Stimulated activated naive CD4-positive, alpha-beta T cell (primary cell): ENCODE measurements at regions not wholly inside any gene's neighbourhood (a gene's known extent, or its start where the extent isn't known, plus 50 kb on each side); places are given as distances from the start of the nearest gene placed in this dataset.

ENCODE experiments used
- DNase-seq, 6 experiments: peaks; one replicate each; lab custom pipeline; 2025; lab: John Stamatoyannopoulos, UW

- DNase-seq = no peak
Measured at GRCh38 chr10:107915215-107915610, 750.7 kb upstream of the SORCS1 start.

- no peak for DNase-seq
Measured at GRCh38 chr10:107914450-107915214, 750.1 kb upstream of the SORCS1 start.

GRCh38 chr10:107913317-107914294 is 749.1 kb upstream of the SORCS1 start:
- DNase-seq = no peak

GRCh38 chr10:107901076-107901475 is 736.6 kb upstream of the SORCS1 start:
- DNase-seq = no peak

GRCh38 chr10:107900131-107900530 is 735.6 kb upstream of the SORCS1 start:
- DNase-seq = no peak

GRCh38 chr10:107899502-107900062 is 735.1 kb upstream of the SORCS1 start:
- DNase-seq = no peak

- no peak for DNase-seq
Measured at GRCh38 chr10:107899075-107899474, 734.6 kb upstream of the SORCS1 start.

- DNase-seq = no peak
Measured at GRCh38 chr10:107898392-107898791, 733.9 kb upstream of the SORCS1 start.

GRCh38 chr10:107894516-107894915 is 730.0 kb upstream of the SORCS1 start:
- no peak for DNase-seq

GRCh38 chr10:107889105-107889504 is 724.6 kb upstream of the SORCS1 start:
- no peak for DNase-seq

- DNase-seq = no peak
Measured at GRCh38 chr10:107880185-107880584, 715.7 kb upstream of the SORCS1 start.

GRCh38 chr10:107873007-107873406 is 708.5 kb upstream of the SORCS1 start:
- no peak for DNase-seq

GRCh38 chr10:107865691-107866090 is 701.2 kb upstream of the SORCS1 start:
- no peak for DNase-seq

GRCh38 chr10:107859065-107859464 is 694.6 kb upstream of the SORCS1 start:
- DNase-seq = no peak

GRCh38 chr10:107856047-107856315 is 691.5 kb upstream of the SORCS1 start:
- DNase-seq = no peak

- no peak for DNase-seq
Measured at GRCh38 chr10:107855301-107856046, 691.0 kb upstream of the SORCS1 start.

GRCh38 chr10:107848726-107849360 is 684.3 kb upstream of the SORCS1 start:
- no peak for DNase-seq

- no peak for DNase-seq
Measured at GRCh38 chr10:107847620-107848019, 683.1 kb upstream of the SORCS1 start.

- DNase-seq = no peak
Measured at GRCh38 chr10:107834706-107835105, 670.2 kb upstream of the SORCS1 start.

- no peak for DNase-seq
Measured at GRCh38 chr10:107831772-107832171, 667.3 kb upstream of the SORCS1 start.

GRCh38 chr10:107829161-107829560 is 664.7 kb upstream of the SORCS1 start:
- no peak for DNase-seq

GRCh38 chr10:107826171-107826570 is 661.7 kb upstream of the SORCS1 start:
- no peak for DNase-seq
